SU-DHL-6 (cell line): ENCODE measurements at regions not wholly inside any gene's neighbourhood (a gene's known extent, or its start where the extent isn't known, plus 50 kb on each side); places are given as distances from the start of the nearest gene placed in this dataset.

Source experiments
- H2AFZ ChIP-seq: fragments of 200-600 bp; sonication (generic); 2 replicates; pipeline ENCODE4 v1.6.1; 2014; ENCODE audit warnings: low read depth, mild to moderate bottlenecking, moderate library complexity, mixed read lengths, antibody characterized with exemption, low read length; ENCODE audit not compliant: severe bottlenecking
- H3F3A ChIP-seq: fragments of 200-600 bp; shearing (Covaris generic); 2 replicates; pipeline ENCODE4 v1.6.0; 2016; ENCODE audit warnings: antibody characterized with exemption, mild to moderate bottlenecking; ENCODE audit not compliant: insufficient read depth
- H3K27ac ChIP-seq: fragments of 200-600 bp; sonication (generic); 2 replicates; pipeline ENCODE4 v1.5.1; 2016; ENCODE audit warnings: low read depth, mild to moderate bottlenecking, low read length, moderate library complexity, mixed read lengths
- H3K27me3 ChIP-seq: fragments of 200-600 bp; sonication (generic), shearing (Covaris generic); 2 replicates; pipeline ENCODE4 v1.6.0; 2014; ENCODE audit warnings: mild to moderate bottlenecking, low read length
- H3K36me3 ChIP-seq: fragments of 200-600 bp; sonication (generic); 2 replicates; pipeline ENCODE4 v1.6.1; 2014; ENCODE audit warnings: mild to moderate bottlenecking, low read length, mixed read lengths
- H3K4me2 ChIP-seq: fragments of 300-600, 200-600 bp; shearing (Covaris generic), sonication (generic); 2 replicates; pipeline ENCODE4 v1.6.0; 2014; ENCODE audit warnings: low read length, low read depth, mild to moderate bottlenecking; ENCODE audit not compliant: poor library complexity, severe bottlenecking
- H3K4me3 ChIP-seq: fragments of 200-600 bp; sonication (generic); 2 replicates; pipeline ENCODE4 v1.5.1; 2014; ENCODE audit warnings: antibody characterized with exemption, low read length, mild to moderate bottlenecking, mixed read lengths; ENCODE audit not compliant: insufficient read depth, poor library complexity, severe bottlenecking
- H3K79me2 ChIP-seq: fragments of 200-600 bp; sonication (generic); 2 replicates; pipeline ENCODE4 v1.6.1; 2014; ENCODE audit warnings: mild to moderate bottlenecking, low read length, moderate library complexity; ENCODE audit not compliant: insufficient read depth
- H3K9ac ChIP-seq: fragments of 200-600 bp; sonication (generic); 2 replicates; pipeline ENCODE4 v1.7.0; 2014; ENCODE audit warnings: mild to moderate bottlenecking, low read length
- H3K9me2 ChIP-seq: fragments of 200-600 bp; sonication (generic); replicated peaks from 2 replicates; pipeline ENCODE4 v1.6.1; 2014; ENCODE audit warnings: low read length; ENCODE audit not compliant: insufficient read depth
- H3K9me3 ChIP-seq: fragments of 200-600 bp; sonication (generic); 2 replicates; pipeline ENCODE4 v1.6.1; 2014; ENCODE audit warnings: low read length, mixed read lengths; ENCODE audit not compliant: insufficient read depth
- H4K20me1 ChIP-seq: fragments of 200-600 bp; sonication (generic); 2 replicates; pipeline ENCODE4 v1.6.1; 2014; ENCODE audit warnings: low read depth, mild to moderate bottlenecking, antibody characterized with exemption, low read length, moderate library complexity, mixed read lengths
- CTCF ChIP-seq: fragments of 200-600 bp; sonication (generic); IDR thresholded peaks from one replicate; pipeline ENCODE4 v1.5.1; 2017; ENCODE audit warnings: antibody characterized with exemption, mild to moderate bottlenecking, low read length, moderate library complexity; ENCODE audit not compliant: insufficient read depth, poor library complexity, severe bottlenecking
- EZH2phosphoT487 ChIP-seq: fragments of 200-600 bp; sonication (generic), shearing (Covaris generic); conservative IDR thresholded peaks from 2 replicates; pipeline ENCODE4 v1.6.1; 2018; ENCODE audit warnings: mild to moderate bottlenecking, antibody characterized with exemption, low read length, moderate library complexity, mixed read lengths

- Histone ChIP-seq H3K27me3 (no peaks in the 10 kb centered on the region), H3K27ac (no peak overlapping the region), H3K79me2 (no peaks in the 10 kb centered on the region), H2AFZ (no peak overlapping the region), H3K4me3 (no peak overlapping the region), H3K4me2 (no peak overlapping the region), H3K9ac (no peak overlapping the region), H3K9me2 (no peaks in the 10 kb centered on the region), H3K36me3 (no peaks in the 10 kb centered on the region), H3K9me3 (no peaks in the 10 kb centered on the region), H3F3A (no peaks in the 10 kb centered on the region), H4K20me1 (no peaks in the 10 kb centered on the region)
- TF ChIP-seq CTCF (no peak), EZH2phosphoT487 (no peak)
Observed at GRCh38 chr21:25324666-25325065, 282.6 kb downstream of the MRPL39 start.

GRCh38 chr21:25323356-25323949, 283.8 kb downstream of the MRPL39 start:
- H4K20me1 ChIP-seq = no peaks in the 10 kb centered on the region
- TF ChIP-seq CTCF = no peak
- no peak for TF ChIP-seq EZH2phosphoT487
- H3K9ac ChIP-seq = no peak overlapping the region
- no peak overlapping the region for H2AFZ ChIP-seq
- H3K27ac ChIP-seq = no peak overlapping the region
- no peak overlapping the region for H3K4me3 ChIP-seq
- no peaks in the 10 kb centered on the region for H3K27me3 ChIP-seq
- H3K4me2 ChIP-seq = no peak overlapping the region
- H3K36me3 ChIP-seq = no peaks in the 10 kb centered on the region
- H3K9me3 ChIP-seq = no peaks in the 10 kb centered on the region
- no peaks in the 10 kb centered on the region for H3F3A ChIP-seq
- no peaks in the 10 kb centered on the region for H3K79me2 ChIP-seq
- H3K9me2 ChIP-seq = no peaks in the 10 kb centered on the region

GRCh38 chr21:25314247-25314646, 293.0 kb downstream of the MRPL39 start:
- Histone ChIP-seq H3K9me2 (no peaks in the 10 kb centered on the region), H3K27ac (no peak overlapping the region), H3K4me3 (no peak overlapping the region), H3K36me3 (no peaks in the 10 kb centered on the region), H4K20me1 (no peaks in the 10 kb centered on the region), H3K9ac (no peak overlapping the region), H3K79me2 (no peaks in the 10 kb centered on the region), H3F3A (no peaks in the 10 kb centered on the region), H2AFZ (no peak overlapping the region), H3K4me2 (no peak overlapping the region), H3K9me3 (no peaks in the 10 kb centered on the region), H3K27me3 (no peaks in the 10 kb centered on the region)
- no peak for TF ChIP-seq EZH2phosphoT487
- TF ChIP-seq CTCF = no peak
